K562 (cell line): ENCODE measurements at regions not wholly inside any gene's neighbourhood (a gene's known extent, or its start where the extent isn't known, plus 50 kb on each side); places are given as distances from the start of the nearest gene placed in this dataset.

Experiments used
- ATAC-seq: fragments of 200-7000 bp; cut with Tn5 transposase; 3 replicates; pipeline ENCODE4 v1.9.1; 2020; ENCODE audit warnings: moderate library complexity
- BruUV-seq: library from RNA; stranded (reverse); fragments of 400-500 nt; replicated peaks from 2 replicates; lab custom pipeline; 2021; lab: Mats Ljungman, UMichigan
- CTCF ChIA-PET: fragments of 300-600 bp; formaldehyde crosslinking; extraction: SDS; loops from one replicate; lab custom pipeline; 2021; ENCODE audit warnings: low intra/inter-chr PET ratio; lab: Yijun Ruan, JAX
- POLR2A ChIA-PET: fragments of 300-600, 350-650 bp; sonication (Branson Sonifier 250); formaldehyde crosslinking; extraction: SDS; loops from one replicate; lab custom pipeline; 2021; ENCODE audit warnings: antibody characterized with exemption, inconsistent platforms; lab: Yijun Ruan, JAX
- DNase-seq, 4 experiments: peaks; one replicate each; pipeline versions ENCODE4 v3.0.0 to v3.0.0-alpha.2; 2011 to 2018; ENCODE audit warnings: low spot score in 3 of 4, mixed read lengths in 3 of 4; ENCODE audit errors: extremely low read depth in 1 of 4
- FAIRE-seq: peaks from 2 replicates; lab custom pipeline; 2011; peaks lifted over from hg19 to GRCh38; lab: Jason Lieb, UNC
- H2AFZ ChIP-seq: 2 replicates; pipeline ENCODE4 v1.6.0; 2011; ENCODE audit warnings: low read depth, low read length, control low read depth, inconsistent platforms
- H3K27ac ChIP-seq: fragments of 200-600 bp; 3 replicates; pipeline ENCODE4 v1.8.0; 2011; ENCODE audit warnings: low read depth, mild to moderate bottlenecking, control low read depth, inconsistent platforms, low read length, moderate library complexity, mixed read lengths; ENCODE audit errors: extremely low read depth
- H3K27me3 ChIP-seq, 2 experiments: fragments of 300-600 bp in 1 of 2; 2 replicates in 1 of 2; 3 replicates in 1 of 2; pipeline versions ENCODE4 v1.6.0 to v1.8.0; 2011; ENCODE audit warnings: inconsistent platforms in 2 of 2, low read length in 2 of 2, mild to moderate bottlenecking in 1 of 2, mixed read lengths in 1 of 2, moderate library complexity in 1 of 2; ENCODE audit not compliant: control insufficient read depth in 2 of 2, insufficient read depth in 2 of 2
- H3K36me3 ChIP-seq: fragments of 300-600 bp; 3 replicates; pipeline ENCODE4 v1.8.0; 2011; ENCODE audit warnings: mild to moderate bottlenecking, low read length, inconsistent platforms; ENCODE audit not compliant: control insufficient read depth, insufficient read depth
- H3K4me1 ChIP-seq, 2 experiments: fragments of 200-600 bp in 1 of 2; replicated peaks in 1 of 2; 2 replicates in 1 of 2; 3 replicates in 1 of 2; pipeline versions ENCODE4 v1.5.1 to v1.8.0; 2011; ENCODE audit warnings: inconsistent platforms in 2 of 2, low read length in 2 of 2, mild to moderate bottlenecking in 1 of 2, mixed read lengths in 1 of 2, moderate library complexity in 1 of 2; ENCODE audit not compliant: control insufficient read depth in 2 of 2, insufficient read depth in 2 of 2
- H3K4me2 ChIP-seq: 2 replicates; pipeline ENCODE4 v1.6.1; 2011; ENCODE audit warnings: low read length, control low read depth, inconsistent platforms, mixed read lengths; ENCODE audit not compliant: insufficient read depth
- H3K4me3 ChIP-seq: fragments of 200-600 bp; sonication (generic), shearing (Covaris generic); 2 replicates; pipeline ENCODE4 v1.5.1; 2016; ENCODE audit warnings: control low read depth, inconsistent platforms
- H3K79me2 ChIP-seq: fragments of 200-600 bp; 3 replicates; pipeline ENCODE4 v1.8.0; 2011; ENCODE audit warnings: low read length, inconsistent platforms; ENCODE audit not compliant: control insufficient read depth, insufficient read depth
- H3K9ac ChIP-seq, 2 experiments: 2 replicates each; pipeline versions ENCODE4 v1.6.0 to v1.6.1; 2011; ENCODE audit warnings: low read depth in 2 of 2, low read length in 2 of 2, control low read depth in 1 of 2, inconsistent platforms in 1 of 2, mild to moderate bottlenecking in 1 of 2, mixed read lengths in 1 of 2; ENCODE audit not compliant: insufficient read depth in 1 of 2
- H3K9me1 ChIP-seq: one replicate; pipeline ENCODE4 v1.6.0; 2011; ENCODE audit warnings: inconsistent platforms, mild to moderate bottlenecking, low read length, moderate library complexity; ENCODE audit not compliant: control insufficient read depth, insufficient read depth
- H3K9me3 ChIP-seq: replicated peaks from 2 replicates; pipeline ENCODE4 v1.5.1; 2011; ENCODE audit warnings: low read depth, low read length, inconsistent platforms; ENCODE audit not compliant: control insufficient read depth, insufficient read depth
- H4K20me1 ChIP-seq: replicated peaks from 2 replicates; pipeline ENCODE4 v1.6.1; 2011; ENCODE audit warnings: low read length, inconsistent platforms, mixed read lengths; ENCODE audit not compliant: control insufficient read depth, insufficient read depth
- ARID1B ChIP-seq: fragments of 450-650 bp; IDR thresholded peaks from 2 replicates; pipeline ENCODE4 v1.6.1; 2016; ENCODE audit warnings: antibody characterized with exemption, mild to moderate bottlenecking, inconsistent platforms
- ATF6 ChIP-seq: sonication (generic); formaldehyde crosslinking; IDR thresholded peaks from 2 replicates; pipeline ENCODE4 v1.4.0; 2020; ENCODE audit warnings: mild to moderate bottlenecking, missing genetic modification reagents
- CTBP1 ChIP-seq: fragments of 450-650 bp; IDR thresholded peaks from 2 replicates; pipeline ENCODE4 v1.6.1; 2016; ENCODE audit warnings: borderline replicate concordance
- ETV5 ChIP-seq: sonication (generic); formaldehyde crosslinking; IDR thresholded peaks from 2 replicates; pipeline ENCODE4 v1.4.0; 2020; ENCODE audit warnings: low read depth, mild to moderate bottlenecking, missing genetic modification reagents
- GTF2F1 ChIP-seq: IDR thresholded peaks from 2 replicates; pipeline ENCODE4 v1.6.1; 2011; ENCODE audit warnings: low read depth, low read length, improper control_type of control experiment
- MYC ChIP-seq, 2 experiments: fragments of 250-450 bp in 1 of 2; sonication (Bioruptor Pico) in 1 of 2; IDR thresholded peaks; 2 replicates each; pipeline versions ENCODE4 v1.5.1 to v1.6.1; 2012 to 2021; ENCODE audit warnings: low read depth in 2 of 2, borderline replicate concordance in 1 of 2, improper control_type of control experiment in 1 of 2, low read length in 1 of 2, mild to moderate bottlenecking in 1 of 2, moderate library complexity in 1 of 2
- PATZ1 ChIP-seq: fragments of 250-450 bp; sonication (Bioruptor Pico); IDR thresholded peaks from 2 replicates; pipeline ENCODE4 v1.5.0; 2020; ENCODE audit warnings: mild to moderate bottlenecking, borderline replicate concordance
- PHB2 ChIP-seq: fragments of 450-650 bp; IDR thresholded peaks from 2 replicates; pipeline ENCODE4 v1.6.1; 2017; ENCODE audit warnings: low read depth
- RFX7 ChIP-seq: fragments of 250-450 bp; sonication (Bioruptor Pico); IDR thresholded peaks from 2 replicates; pipeline ENCODE4 v1.5.1; 2021; ENCODE audit warnings: mild to moderate bottlenecking
- SMARCE1 ChIP-seq: fragments of 450-650 bp; IDR thresholded peaks from 2 replicates; pipeline ENCODE4 v1.7.1; 2016; ENCODE audit warnings: mild to moderate bottlenecking
- SNIP1 ChIP-seq: fragments of 450-650 bp; IDR thresholded peaks from 2 replicates; pipeline ENCODE4 v1.7.1; 2017; ENCODE audit warnings: low read depth, mild to moderate bottlenecking
- SREBF1 ChIP-seq: fragments of 150-350 bp; IDR thresholded peaks from 2 replicates; pipeline ENCODE4 v1.6.1; 2014; ENCODE audit warnings: antibody characterized with exemption, low read depth, low read length, borderline replicate concordance
- TAL1 ChIP-seq: fragments of 450-650 bp; IDR thresholded peaks from 2 replicates; pipeline ENCODE4 v1.6.1; 2016; ENCODE audit warnings: mild to moderate bottlenecking
- TSHZ1 ChIP-seq: fragments of 250-450 bp; sonication (Bioruptor Pico); IDR thresholded peaks from 2 replicates; pipeline ENCODE4 v1.4.0; 2020; ENCODE audit warnings: mild to moderate bottlenecking, moderate library complexity
- in situ Hi-C: fragments of 300-500 bp; cut with MboI; formaldehyde crosslinking; loops from 4 replicates; pipeline ENCODE4 v1.15.0; 2018; ENCODE audit warnings: inconsistent platforms, mixed read lengths
- intact Hi-C: fragments of 100-400 bp; cut with micrococcal nuclease; formaldehyde crosslinking; loops from 2 replicates; pipeline ENCODE4 v1.14.2; 2022

GRCh38 chr3:174777813-174778212, 81.3 kb upstream of the NAALADL2 start:
- Histone ChIP-seq H3K4me3 (no peak overlapping the region), H3K9me1 (no peaks in the 10 kb centered on the region), H3K9me3 (no peaks in the 10 kb centered on the region), H3K4me1 (no peaks in the 10 kb centered on the region), H4K20me1 (no peaks in the 10 kb centered on the region), H3K9ac (no peak overlapping the region), H3K27me3 (no peaks in the 10 kb centered on the region), H3K27ac (no peak overlapping the region), H3K36me3 (no peaks in the 10 kb centered on the region), H2AFZ (no peak overlapping the region), H3K79me2 (no peaks in the 10 kb centered on the region), H3K4me2 (no peak overlapping the region)
- BruUV-seq, result no TSS peak
- FAIRE-seq (no peak), ATAC-seq (no peak), DNase-seq (no peak)
- TF ChIP-seq ATF6 (no peak), CTBP1 (no peak), PHB2 (no peak), TSHZ1 (CRISPR knock-in tag) (no peak), SMARCE1 (no peak), PATZ1 (CRISPR knock-in tag) (no peak), ETV5 (CRISPR knock-in tag) (no peak), SREBF1 (no peak), TAL1 (no peak), RFX7 (CRISPR knock-in tag) (no peak), ARID1B (no peak), MYC (IDR thresholded peaks at IDR 0.05; ENCODE audit: low read depth, low read length) (no peak), MYC (CRISPR knock-in tag; IDR thresholded peaks at IDR 0.05; ENCODE audit: borderline replicate concordance, low read depth) (no peak), SNIP1 (no peak), GTF2F1 (no peak)
- intact Hi-C loops (no loop called here), in situ Hi-C loops (no loop called here)
- CTCF ChIA-PET, result no interaction called here
- POLR2A ChIA-PET, result no interaction called here
